HG03025 (cell line): ENCODE measurements at regions not wholly inside any gene's neighbourhood (a gene's known extent, or its start where the extent isn't known, plus 50 kb on each side); places are given as distances from the start of the nearest gene placed in this dataset.
"Not testable (repeated sequence)": the region's sequence is repeated elsewhere in the genome, so short reads cannot be mapped to it uniquely, and the experiment has no call there.

Experiments used
- ATAC-seq: cut with Tn5 transposase; IDR thresholded peaks from one replicate; pipeline ENCODE4 v1.9.1; 2021; ENCODE audit warnings: mild to moderate bottlenecking, moderate library complexity; ENCODE audit not compliant: unreplicated experiment, low FRiP score

GRCh38 chr3:5775100-5775499, 587.6 kb downstream of the EDEM1 start:
- not testable (repeated sequence) for ATAC-seq

GRCh38 chr3:5784690-5785089, 597.2 kb downstream of the EDEM1 start:
- ATAC-seq: no peak

- ATAC-seq: no peak
Observed at GRCh38 chr3:5787861-5788488, 600.5 kb downstream of the EDEM1 start.

- ATAC-seq: no peak
Observed at GRCh38 chr3:5788496-5788895, 601.0 kb downstream of the EDEM1 start.

- ATAC-seq: no peak
Observed at GRCh38 chr3:5791558-5791957, 604.1 kb downstream of the EDEM1 start.

- ATAC-seq: no peak
Observed at GRCh38 chr3:5796541-5796940, 609.0 kb downstream of the EDEM1 start.

GRCh38 chr3:5798809-5799208, 611.3 kb downstream of the EDEM1 start:
- no peak for ATAC-seq

GRCh38 chr3:5799398-5799797, 611.9 kb downstream of the EDEM1 start:
- ATAC-seq: no peak

GRCh38 chr3:5800965-5801364, 613.5 kb downstream of the EDEM1 start:
- no peak for ATAC-seq

- no peak for ATAC-seq
Observed at GRCh38 chr3:5806192-5806591, 618.7 kb downstream of the EDEM1 start.

GRCh38 chr3:5809586-5810246, 622.2 kb downstream of the EDEM1 start:
- no peak for ATAC-seq

- no peak for ATAC-seq
Observed at GRCh38 chr3:5811016-5811415, 623.5 kb downstream of the EDEM1 start.

GRCh38 chr3:5813521-5813920, 626.0 kb downstream of the EDEM1 start:
- no peak for ATAC-seq

GRCh38 chr3:5822843-5823242, 635.3 kb downstream of the EDEM1 start:
- ATAC-seq: no peak

GRCh38 chr3:5826467-5826866, 639.0 kb downstream of the EDEM1 start:
- no peak for ATAC-seq

- ATAC-seq: no peak
Observed at GRCh38 chr3:5828251-5828650, 640.7 kb downstream of the EDEM1 start.

GRCh38 chr3:5840056-5840455, 652.5 kb downstream of the EDEM1 start:
- ATAC-seq: no peak

- no peak for ATAC-seq
Observed at GRCh38 chr3:5841599-5841998, 654.1 kb downstream of the EDEM1 start.

GRCh38 chr3:5846261-5846660, 658.8 kb downstream of the EDEM1 start:
- no peak for ATAC-seq

- ATAC-seq: no peak
Observed at GRCh38 chr3:5861151-5861550, 673.6 kb downstream of the EDEM1 start.

- no peak for ATAC-seq
Observed at GRCh38 chr3:5874931-5875341, 687.4 kb downstream of the EDEM1 start.

GRCh38 chr3:5888851-5889250, 701.3 kb downstream of the EDEM1 start:
- ATAC-seq: no peak
